IMR-90 (cell line): ENCODE measurements at regions not wholly inside any gene's neighbourhood (a gene's known extent, or its start where the extent isn't known, plus 50 kb on each side); places are given as distances from the start of the nearest gene placed in this dataset.

Source experiments
- ATAC-seq: fragments of 200-7000 bp; cut with Tn5 transposase; 2 replicates; pipeline ENCODE4 v1.9.1; 2020; ENCODE audit warnings: low read depth, mild to moderate bottlenecking, moderate library complexity
- BruUV-seq: library from RNA; stranded (reverse); fragments of 400-500 nt; replicated peaks from 2 replicates; lab custom pipeline; 2021; lab: Mats Ljungman, UMichigan
- CTCF ChIA-PET: fragments of 300-600 bp; formaldehyde crosslinking; extraction: SDS; loops from one replicate; lab custom pipeline; 2021; ENCODE audit warnings: antibody characterized with exemption; lab: Yijun Ruan, JAX
- POLR2A ChIA-PET: fragments of 300-600 bp; sonication (Branson Sonifier 250); formaldehyde crosslinking; loops from one replicate; lab custom pipeline; 2022; ENCODE audit warnings: antibody characterized with exemption; ENCODE audit not compliant: unreplicated experiment; lab: Charles Lee
- DNase-seq: peaks from one replicate; pipeline ENCODE4 v3.0.0; 2013
- H2AFZ ChIP-seq: replicated peaks from 2 replicates; pipeline ENCODE3; 2013; ENCODE audit warnings: low read length, mild to moderate bottlenecking; ENCODE audit not compliant: poor library complexity
- H2AK5ac ChIP-seq: 2 replicates; pipeline ENCODE4 v1.6.1; 2013; ENCODE audit warnings: low read depth, low read length, inconsistent platforms
- H2AK9ac ChIP-seq: replicated peaks from 2 replicates; pipeline ENCODE3; 2013; ENCODE audit warnings: mild to moderate bottlenecking, low read depth, low read length, moderate library complexity; ENCODE audit not compliant: poor library complexity
- H2BK120ac ChIP-seq: 2 replicates; pipeline ENCODE4 v1.6.1; 2013; ENCODE audit warnings: low read depth, low read length, inconsistent platforms
- H2BK15ac ChIP-seq: 3 replicates; pipeline ENCODE4 v1.6.1; 2013; ENCODE audit warnings: low read depth, low read length, inconsistent platforms
- H2BK20ac ChIP-seq: 2 replicates; pipeline ENCODE4 v1.6.1; 2013; ENCODE audit warnings: low read depth, mild to moderate bottlenecking, inconsistent platforms, low read length, moderate library complexity
- H2BK5ac ChIP-seq: 2 replicates; pipeline ENCODE4 v1.6.1; 2013; ENCODE audit warnings: mild to moderate bottlenecking, low read depth, low read length, inconsistent platforms; ENCODE audit not compliant: poor library complexity, severe bottlenecking
- H3K14ac ChIP-seq: replicated peaks from 2 replicates; pipeline ENCODE4 v1.6.1; 2013; ENCODE audit warnings: low read depth, low read length, inconsistent platforms
- H3K18ac ChIP-seq: 2 replicates; pipeline ENCODE4 v1.6.1; 2013; ENCODE audit warnings: low read depth, low read length, control low read depth
- H3K23ac ChIP-seq: 2 replicates; pipeline ENCODE4 v1.6.1; 2013; ENCODE audit warnings: low read depth, low read length, inconsistent platforms
- H3K27ac ChIP-seq: 2 replicates; pipeline ENCODE4 v1.5.1; 2013; ENCODE audit warnings: mild to moderate bottlenecking, control low read depth, low read length; ENCODE audit not compliant: insufficient read depth
- H3K27me3 ChIP-seq: 2 replicates; pipeline ENCODE4 v1.6.1; 2013; ENCODE audit warnings: low read length; ENCODE audit not compliant: control insufficient read depth, insufficient read depth
- H3K36me3 ChIP-seq: 2 replicates; pipeline ENCODE4 v1.6.1; 2013; ENCODE audit warnings: low read length, mixed read lengths; ENCODE audit not compliant: control insufficient read depth, insufficient read depth
- H3K4ac ChIP-seq: 2 replicates; pipeline ENCODE4 v1.6.1; 2013; ENCODE audit warnings: low read depth, low read length, inconsistent platforms
- H3K4me1 ChIP-seq: 2 replicates; pipeline ENCODE4 v1.6.1; 2013; ENCODE audit warnings: low read length, mixed read lengths; ENCODE audit not compliant: control insufficient read depth, insufficient read depth
- H3K4me2 ChIP-seq: 2 replicates; pipeline ENCODE4 v1.6.1; 2013; ENCODE audit warnings: low read depth, mild to moderate bottlenecking, control low read depth, low read length, moderate library complexity
- H3K4me3 ChIP-seq: 2 replicates; pipeline ENCODE4 v1.5.1; 2013; ENCODE audit warnings: low read depth, mild to moderate bottlenecking, control low read depth, low read length, moderate library complexity; ENCODE audit not compliant: insufficient read depth
- H3K56ac ChIP-seq: 2 replicates; pipeline ENCODE4 v1.6.1; 2013; ENCODE audit warnings: low read length, inconsistent platforms; ENCODE audit not compliant: insufficient read depth; ENCODE audit errors: extremely low read depth
- H3K79me1 ChIP-seq, 2 experiments: 2 replicates each; pipeline ENCODE4 v1.6.1; 2013; ENCODE audit warnings: low read length in 2 of 2, inconsistent platforms in 1 of 2, low read depth in 1 of 2
- H3K9ac ChIP-seq: 2 replicates; pipeline ENCODE4 v1.6.1; 2013; ENCODE audit warnings: low read depth, low read length, control low read depth
- H3K9me1 ChIP-seq: 2 replicates; pipeline ENCODE4 v1.6.1; 2013; ENCODE audit warnings: low read length, inconsistent platforms; ENCODE audit not compliant: insufficient read depth
- H3K9me3 ChIP-seq: 2 replicates; pipeline ENCODE4 v1.6.1; 2013; ENCODE audit warnings: low read length; ENCODE audit not compliant: control insufficient read depth, insufficient read depth
- H4K20me1 ChIP-seq: 2 replicates; pipeline ENCODE4 v1.6.1; 2013; ENCODE audit warnings: low read length, inconsistent platforms; ENCODE audit not compliant: insufficient read depth
- H4K5ac ChIP-seq: 2 replicates; pipeline ENCODE4 v1.6.1; 2013; ENCODE audit warnings: mild to moderate bottlenecking, low read depth, low read length, control low read depth
- H4K8ac ChIP-seq, 2 experiments: 2 replicates each; pipeline ENCODE4 v1.6.1; 2013; ENCODE audit warnings: low read depth in 2 of 2, low read length in 2 of 2, control low read depth in 1 of 2, inconsistent platforms in 1 of 2
- H4K91ac ChIP-seq: 2 replicates; pipeline ENCODE4 v1.6.1; 2013; ENCODE audit warnings: low read depth, low read length, inconsistent platforms; ENCODE audit not compliant: insufficient read depth
- FOS ChIP-seq: fragments of 150-350 bp; IDR thresholded peaks from 2 replicates; pipeline ENCODE4 v1.6.1; 2016; ENCODE audit warnings: low read depth, low read length
- MAFK ChIP-seq: IDR thresholded peaks from 2 replicates; pipeline ENCODE4 v1.6.1; 2012; ENCODE audit warnings: low read depth, low read length, improper control_type of control experiment
- WGBS, 2 experiments: methylation state at CpG; one replicate each; pipeline versions ENCODE4 v1.1.5 to v1.1.7; 2013; ENCODE audit warnings: missing lambda C conversion rate in 2 of 2; ENCODE audit not compliant: insufficient read length in 1 of 2; ENCODE audit errors: extremely low coverage in 2 of 2; 5-methylcytosine and 5-hydroxymethylcytosine counted together
- dilution Hi-C: fragments of 300-500 bp; cut with HindIII; formaldehyde crosslinking; loops from one replicate; pipeline ENCODE4 v1.14.3; 2018; ENCODE audit warnings: low sequenced_read_pairs; ENCODE audit not compliant: unreplicated experiment
- in situ Hi-C: fragments of 300-500 bp; cut with MboI; formaldehyde crosslinking; loops from 3 replicates; pipeline ENCODE4 v1.14.3; 2019; ENCODE audit warnings: low sequenced_read_pairs, inconsistent platforms, mixed read lengths
- intact Hi-C: fragments of 100-400 bp; cut with micrococcal nuclease; formaldehyde crosslinking; loops from 2 replicates; pipeline ENCODE4 v1.10.0; 2022

DNA sequence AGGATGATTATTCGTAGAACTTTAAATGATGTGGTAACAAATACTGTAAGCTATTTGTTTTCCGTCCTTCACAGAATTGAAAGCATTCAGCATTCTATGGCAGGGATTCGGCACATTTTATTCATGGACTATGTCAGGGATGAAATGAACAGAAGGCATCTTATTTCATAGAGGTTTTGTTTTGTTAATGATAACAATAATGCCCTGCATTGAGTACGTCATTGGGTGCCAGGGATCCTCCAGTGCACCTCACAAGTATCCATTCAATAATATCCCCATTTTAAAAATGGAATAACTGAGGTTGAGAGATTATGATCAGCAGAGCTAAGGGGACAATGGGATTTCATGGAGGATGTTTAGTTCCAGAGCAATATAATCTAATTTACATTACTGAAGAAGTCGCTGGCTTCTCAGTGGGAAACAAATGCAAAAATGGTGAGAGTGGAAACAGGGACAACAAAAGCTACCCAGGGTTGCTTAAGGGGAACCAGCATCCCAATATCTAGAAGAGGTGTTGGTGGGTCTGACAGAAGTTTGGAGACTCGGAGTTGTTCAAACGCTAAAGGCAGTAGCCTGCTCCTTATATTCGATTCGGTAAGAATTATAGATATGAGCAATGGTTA, 985.7 kb upstream of the WWC1 start:
- Histone ChIP-seq H3K27me3 (peaks cover 10% of the 10 kb centered on the region), H4K8ac (no peak overlapping the region), H3K4me1 (no peaks in the 10 kb centered on the region), H2BK20ac (no peak overlapping the region), H3K27ac (no peak overlapping the region), H2AFZ (no peak overlapping the region), H3K18ac (no peak overlapping the region), H2AK9ac (no peak overlapping the region), H2BK5ac (no peak overlapping the region), H3K23ac (no peak overlapping the region), H3K56ac (no peak overlapping the region), H3K9me3 (no peaks in the 10 kb centered on the region), H3K9me1 (no peaks in the 10 kb centered on the region), H3K14ac (no peak overlapping the region), H3K9ac (no peak overlapping the region), H2AK5ac (no peak overlapping the region), H4K20me1 (no peaks in the 10 kb centered on the region), H3K4me3 (no peak overlapping the region), H4K5ac (no peak overlapping the region), H3K79me1 (no peaks in the 10 kb centered on the region), H2BK120ac (no peak overlapping the region), H4K91ac (no peak overlapping the region), H2BK15ac (no peak overlapping the region), H3K36me3 (no peaks in the 10 kb centered on the region), H3K4me2 (no peak overlapping the region), H3K4ac (no peak overlapping the region)
- TF ChIP-seq MAFK (no peak), FOS (no peak)
- in situ Hi-C loops: no loop called here
- ATAC-seq (no peak), DNase-seq (no peak)
- ChIA-PET POLR2A (interaction anchor here (0.7 kb wide), 1 partner anchor 12 kb away, joined by 3 read pairs; no protein-coding TSS in a partner anchor), CTCF (no interaction called here)
- no CpG with 5 or more reads among the region's 9 CpGs for WGBS, 2 experiments
- dilution Hi-C loops: no loop called here
- intact Hi-C loops: no loop called here
- no TSS peak for BruUV-seq
